ENCODE measurements at regions not wholly inside any gene's neighbourhood (a gene's known extent, or its start where the extent isn't known, plus 50 kb on each side); places are given as distances from the start of the nearest gene placed in this dataset.

- no peak for ATAC-seq (ENCODE audit: low read depth)
- TF ChIP-seq CTCF (IDR thresholded peaks at IDR 0.05; ENCODE audit: poor library complexity, severe bottlenecking) = no peak
- no peaks in the 10 kb centered on the region for H3K4me1 ChIP-seq (ENCODE audit: insufficient read depth, poor library complexity, severe bottlenecking)
- no peaks in the 10 kb centered on the region for H3K36me3 ChIP-seq (ENCODE audit: low read depth)
- H3K4me3 ChIP-seq (ENCODE audit: severe bottlenecking) = no peak overlapping the region
- H3K27ac ChIP-seq (ENCODE audit: poor library complexity, severe bottlenecking) = no peak overlapping the region
- no peak for DNase-seq (ENCODE audit: low spot score)
- no peaks in the 10 kb centered on the region for H3K27me3 ChIP-seq (ENCODE audit: insufficient read depth, poor library complexity, severe bottlenecking)
- no peaks in the 10 kb centered on the region for H3K9me3 ChIP-seq (ENCODE audit: severe bottlenecking)
These were observed 629.7 kb downstream of the UQCRFS1 start for GRCh38 chr19:28583242-28583641.

- Histone ChIP-seq H3K4me1 (ENCODE audit: insufficient read depth, poor library complexity, severe bottlenecking) (no peaks in the 10 kb centered on the region), H3K4me3 (ENCODE audit: severe bottlenecking) (no peak overlapping the region), H3K27ac (ENCODE audit: poor library complexity, severe bottlenecking) (no peak overlapping the region), H3K27me3 (ENCODE audit: insufficient read depth, poor library complexity, severe bottlenecking) (no peaks in the 10 kb centered on the region), H3K36me3 (ENCODE audit: low read depth) (no peaks in the 10 kb centered on the region), H3K9me3 (ENCODE audit: severe bottlenecking) (no peaks in the 10 kb centered on the region)
- TF ChIP-seq CTCF (IDR thresholded peaks at IDR 0.05; ENCODE audit: poor library complexity, severe bottlenecking) = no peak
- ATAC-seq (ENCODE audit: low read depth) (no peak), DNase-seq (ENCODE audit: low spot score) (no peak)
These were observed 630.2 kb downstream of the UQCRFS1 start for GRCh38 chr19:28582796-28583195.

GRCh38 chr19:28582344-28582743, 630.6 kb downstream of the UQCRFS1 start:
- Histone ChIP-seq H3K27ac (ENCODE audit: poor library complexity, severe bottlenecking) (no peak overlapping the region), H3K36me3 (ENCODE audit: low read depth) (no peaks in the 10 kb centered on the region), H3K27me3 (ENCODE audit: insufficient read depth, poor library complexity, severe bottlenecking) (no peaks in the 10 kb centered on the region), H3K9me3 (ENCODE audit: severe bottlenecking) (no peaks in the 10 kb centered on the region), H3K4me3 (ENCODE audit: severe bottlenecking) (no peak overlapping the region), H3K4me1 (ENCODE audit: insufficient read depth, poor library complexity, severe bottlenecking) (no peaks in the 10 kb centered on the region)
- DNase-seq (ENCODE audit: low spot score) (no peak), ATAC-seq (ENCODE audit: low read depth) (no peak)
- TF ChIP-seq CTCF (IDR thresholded peaks at IDR 0.05; ENCODE audit: poor library complexity, severe bottlenecking) = no peak

- Histone ChIP-seq H3K9me3 (ENCODE audit: severe bottlenecking) (no peaks in the 10 kb centered on the region), H3K27me3 (ENCODE audit: insufficient read depth, poor library complexity, severe bottlenecking) (no peaks in the 10 kb centered on the region), H3K36me3 (ENCODE audit: low read depth) (no peaks in the 10 kb centered on the region), H3K4me1 (ENCODE audit: insufficient read depth, poor library complexity, severe bottlenecking) (no peaks in the 10 kb centered on the region), H3K4me3 (ENCODE audit: severe bottlenecking) (no peak overlapping the region), H3K27ac (ENCODE audit: poor library complexity, severe bottlenecking) (no peak overlapping the region)
- DNase-seq (ENCODE audit: low spot score) = no peak
- no peak for TF ChIP-seq CTCF (IDR thresholded peaks at IDR 0.05; ENCODE audit: poor library complexity, severe bottlenecking)
- ATAC-seq (ENCODE audit: low read depth) = no peak
These were observed 631.5 kb downstream of the UQCRFS1 start for GRCh38 chr19:28581468-28581770.

GRCh38 chr19:28578786-28579505, 634.0 kb downstream of the UQCRFS1 start:
- no peak for DNase-seq (ENCODE audit: low spot score)
- no peaks in the 10 kb centered on the region for H3K9me3 ChIP-seq (ENCODE audit: severe bottlenecking)

More at GRCh38 chr19:28578786-28579505, 634.0 kb downstream of the UQCRFS1 start:
- TF ChIP-seq CTCF (IDR thresholded peaks at IDR 0.05; ENCODE audit: poor library complexity, severe bottlenecking) = no peak
- H3K4me3 ChIP-seq (ENCODE audit: severe bottlenecking) = no peak overlapping the region
- ATAC-seq (ENCODE audit: low read depth) = no peak
- H3K27me3 ChIP-seq (ENCODE audit: insufficient read depth, poor library complexity, severe bottlenecking) = no peaks in the 10 kb centered on the region
- no peaks in the 10 kb centered on the region for H3K4me1 ChIP-seq (ENCODE audit: insufficient read depth, poor library complexity, severe bottlenecking)
- no peak overlapping the region for H3K27ac ChIP-seq (ENCODE audit: poor library complexity, severe bottlenecking)
- H3K36me3 ChIP-seq (ENCODE audit: low read depth) = no peaks in the 10 kb centered on the region
